ENCODE measurements at regions not wholly inside any gene's neighbourhood (a gene's known extent, or its start where the extent isn't known, plus 50 kb on each side); places are given as distances from the start of the nearest gene placed in this dataset.

GRCh38 chr4:147084861-147085260 lies 139.2 kb upstream of the TTC29 start:
- no peaks in the 10 kb centered on the region for H3K9me3 ChIP-seq
- H3K27me3 ChIP-seq = no peaks in the 10 kb centered on the region
- no peak for DNase-seq
- H3K4me1 ChIP-seq = peaks cover 40% of the 10 kb centered on the region
- no peaks in the 10 kb centered on the region for H3K36me3 ChIP-seq
- H3K4me3 ChIP-seq (ENCODE audit: low read depth, low read length) = no peak overlapping the region
- TF ChIP-seq, protein P1, sequence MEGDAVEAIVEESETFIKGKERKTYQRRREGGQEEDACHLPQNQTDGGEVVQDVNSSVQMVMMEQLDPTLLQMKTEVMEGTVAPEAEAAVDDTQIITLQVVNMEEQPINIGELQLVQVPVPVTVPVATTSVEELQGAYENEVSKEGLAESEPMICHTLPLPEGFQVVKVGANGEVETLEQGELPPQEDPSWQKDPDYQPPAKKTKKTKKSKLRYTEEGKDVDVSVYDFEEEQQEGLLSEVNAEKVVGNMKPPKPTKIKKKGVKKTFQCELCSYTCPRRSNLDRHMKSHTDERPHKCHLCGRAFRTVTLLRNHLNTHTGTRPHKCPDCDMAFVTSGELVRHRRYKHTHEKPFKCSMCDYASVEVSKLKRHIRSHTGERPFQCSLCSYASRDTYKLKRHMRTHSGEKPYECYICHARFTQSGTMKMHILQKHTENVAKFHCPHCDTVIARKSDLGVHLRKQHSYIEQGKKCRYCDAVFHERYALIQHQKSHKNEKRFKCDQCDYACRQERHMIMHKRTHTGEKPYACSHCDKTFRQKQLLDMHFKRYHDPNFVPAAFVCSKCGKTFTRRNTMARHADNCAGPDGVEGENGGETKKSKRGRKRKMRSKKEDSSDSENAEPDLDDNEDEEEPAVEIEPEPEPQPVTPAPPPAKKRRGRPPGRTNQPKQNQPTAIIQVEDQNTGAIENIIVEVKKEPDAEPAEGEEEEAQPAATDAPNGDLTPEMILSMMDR (IDR thresholded peaks at IDR 0.05; ENCODE audit: low read depth, low read length) = no peak

- DNase-seq = no peak
- H3K4me1 ChIP-seq = peaks cover 35% of the 10 kb centered on the region
- TF ChIP-seq, protein P1 (IDR thresholded peaks at IDR 0.05; ENCODE audit: low read depth, low read length) = no peak
- no peaks in the 10 kb centered on the region for H3K9me3 ChIP-seq
- H3K27me3 ChIP-seq = no peaks in the 10 kb centered on the region
- no peaks in the 10 kb centered on the region for H3K36me3 ChIP-seq
- no peak overlapping the region for H3K4me3 ChIP-seq (ENCODE audit: low read depth, low read length)
These were observed 140.1 kb upstream of the TTC29 start for GRCh38 chr4:147085781-147086180.

DNA sequence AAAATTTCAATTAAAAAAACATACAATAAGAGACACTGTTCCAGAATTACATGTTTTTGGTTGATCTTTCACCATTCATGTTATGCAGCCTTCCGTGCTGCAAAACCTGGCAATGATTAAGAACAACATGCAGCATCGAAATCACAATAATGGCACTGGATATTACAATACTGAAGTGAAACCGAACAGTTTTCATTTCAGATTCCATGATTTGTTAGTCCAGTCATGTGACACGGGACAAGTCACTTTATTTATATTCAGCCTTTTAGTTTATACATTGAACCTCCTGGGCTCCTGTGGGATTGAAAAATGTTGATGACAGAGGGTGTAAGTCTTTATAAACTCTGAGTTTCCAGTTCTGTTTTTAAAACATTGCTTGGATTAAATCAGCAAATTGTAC lies 142.5 kb upstream of the TTC29 start:
- Histone ChIP-seq H3K9me3 (no peaks in the 10 kb centered on the region), H3K4me3 (ENCODE audit: low read depth, low read length) (no peak overlapping the region), H3K4me1 (peaks cover 28% of the 10 kb centered on the region), H3K36me3 (no peaks in the 10 kb centered on the region), H3K27me3 (no peaks in the 10 kb centered on the region)
- TF ChIP-seq, protein P1 (IDR thresholded peaks at IDR 0.05; ENCODE audit: low read depth, low read length) = no peak
- no peak for DNase-seq

GRCh38 chr4:147090486-147090885 lies 144.8 kb upstream of the TTC29 start:
- Histone ChIP-seq H3K4me1 (peaks cover 14% of the 10 kb centered on the region), H3K27me3 (no peaks in the 10 kb centered on the region), H3K4me3 (ENCODE audit: low read depth, low read length) (no peak overlapping the region), H3K36me3 (no peaks in the 10 kb centered on the region), H3K9me3 (no peaks in the 10 kb centered on the region)
- no peak for DNase-seq
- TF ChIP-seq, protein P1 (IDR thresholded peaks at IDR 0.05; ENCODE audit: low read depth, low read length) = no peak

DNA sequence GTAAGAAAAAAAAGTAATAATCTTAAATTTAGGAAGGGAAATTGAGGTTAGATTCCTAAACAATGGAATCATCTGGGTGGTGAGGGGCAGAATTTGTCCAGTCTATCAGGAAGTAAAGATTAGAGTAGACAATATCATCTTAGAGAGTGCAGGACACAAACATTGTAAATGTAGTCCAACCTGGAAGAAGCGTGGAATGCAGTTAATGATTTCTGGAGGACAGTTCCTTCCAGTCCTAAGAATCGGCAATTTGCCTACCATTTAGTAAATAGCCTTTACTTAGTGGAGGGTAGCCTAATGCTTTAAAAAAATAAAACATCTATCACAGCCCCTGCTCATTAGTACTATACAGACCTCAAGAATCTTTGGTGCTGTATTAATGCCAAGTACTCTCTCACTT lies 147.5 kb upstream of the TTC29 start:
- no peak overlapping the region for H3K4me3 ChIP-seq (ENCODE audit: low read depth, low read length)
- no peak for DNase-seq

GRCh38 chr4:147094238-147094637 lies 148.6 kb upstream of the TTC29 start:
- TF ChIP-seq, protein P1 (IDR thresholded peaks at IDR 0.05; ENCODE audit: low read depth, low read length) = peak; percentile 76
- Histone ChIP-seq H3K27me3 (no peaks in the 10 kb centered on the region), H3K4me3 (ENCODE audit: low read depth, low read length) (no peak overlapping the region), H3K36me3 (no peaks in the 10 kb centered on the region), H3K4me1 (peaks cover 3% of the 10 kb centered on the region; the same call in 1 of the 2 replicates), H3K9me3 (no peaks in the 10 kb centered on the region)
- peak; percentile 46 for DNase-seq

More for the DNA sequence above, 147.5 kb upstream of the TTC29 start:
- Histone ChIP-seq H3K9me3 (no peaks in the 10 kb centered on the region), H3K36me3 (no peaks in the 10 kb centered on the region), H3K27me3 (no peaks in the 10 kb centered on the region), H3K4me1 (peaks cover 3% of the 10 kb centered on the region; the same call in 1 of the 2 replicates)
- TF ChIP-seq, protein P1 (IDR thresholded peaks at IDR 0.05; ENCODE audit: low read depth, low read length) = no peak

All from BE2C (cell line).